ENCODE measurements at regions not wholly inside any gene's neighbourhood (a gene's known extent, or its start where the extent isn't known, plus 50 kb on each side); places are given as distances from the start of the nearest gene placed in this dataset.

DNA sequence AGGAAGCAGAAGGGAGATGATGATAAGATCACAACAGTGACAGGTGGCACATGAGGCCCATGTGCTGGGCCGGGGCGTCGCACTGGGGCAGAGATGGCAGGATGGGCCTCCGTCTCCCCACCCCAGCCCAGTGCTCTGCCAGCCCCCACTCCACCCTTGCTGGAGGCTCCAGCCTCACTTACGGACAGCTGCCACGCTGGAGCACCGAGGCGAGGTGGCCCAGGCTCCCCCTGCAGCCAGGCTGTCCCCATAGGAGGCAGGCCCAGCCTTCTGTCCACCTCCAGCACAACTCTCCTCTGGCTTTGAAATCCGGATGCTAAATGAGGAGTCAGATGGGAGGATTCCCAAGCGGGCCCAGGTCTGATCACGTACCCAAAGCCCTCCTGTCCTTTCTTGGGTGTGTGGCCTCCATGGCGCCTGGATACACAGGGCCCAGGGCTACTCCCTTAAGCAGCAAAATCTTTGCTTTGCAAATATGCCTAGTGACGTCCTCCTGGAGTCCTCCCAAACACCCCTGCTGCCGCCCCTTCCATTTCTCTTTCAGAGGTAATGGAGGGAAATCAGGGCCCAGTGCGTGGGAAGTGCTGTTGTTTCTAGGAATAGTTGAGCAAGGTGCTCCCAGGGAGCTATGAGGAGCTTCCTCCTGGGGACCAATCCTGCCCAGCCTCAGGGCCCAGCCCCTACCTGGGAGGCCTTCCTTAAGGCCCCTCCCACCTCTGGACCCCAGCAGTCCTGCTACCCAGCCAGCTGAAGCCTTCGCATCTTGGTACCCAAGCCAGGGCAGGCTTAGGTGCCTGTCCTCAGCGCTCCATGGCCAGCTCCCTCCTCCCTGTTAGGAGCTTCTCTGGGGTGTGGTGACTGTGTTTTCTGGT, 170.4 kb upstream of the MYCN start:
- H3K9ac ChIP-seq (ENCODE audit: low read depth, low read length) = no peak overlapping the region
- 88% methylated on average over 17 of the region's 17 CpGs for WGBS
- no peak overlapping the region for H3K4me3 ChIP-seq (ENCODE audit: low read length)
- no peaks in the 10 kb centered on the region for H3K9me3 ChIP-seq (ENCODE audit: insufficient read depth, low read depth, low read length)
- H3K27me3 ChIP-seq (ENCODE audit: insufficient read depth, low read length) = no peaks in the 10 kb centered on the region
- no peak overlapping the region for H3K27ac ChIP-seq (ENCODE audit: low read depth, low read length)
- no peaks in the 10 kb centered on the region for H3K36me3 ChIP-seq (ENCODE audit: insufficient read depth, low read length)
- no peaks in the 10 kb centered on the region for H3K4me1 ChIP-seq (ENCODE audit: insufficient read depth, low read length)

DNA sequence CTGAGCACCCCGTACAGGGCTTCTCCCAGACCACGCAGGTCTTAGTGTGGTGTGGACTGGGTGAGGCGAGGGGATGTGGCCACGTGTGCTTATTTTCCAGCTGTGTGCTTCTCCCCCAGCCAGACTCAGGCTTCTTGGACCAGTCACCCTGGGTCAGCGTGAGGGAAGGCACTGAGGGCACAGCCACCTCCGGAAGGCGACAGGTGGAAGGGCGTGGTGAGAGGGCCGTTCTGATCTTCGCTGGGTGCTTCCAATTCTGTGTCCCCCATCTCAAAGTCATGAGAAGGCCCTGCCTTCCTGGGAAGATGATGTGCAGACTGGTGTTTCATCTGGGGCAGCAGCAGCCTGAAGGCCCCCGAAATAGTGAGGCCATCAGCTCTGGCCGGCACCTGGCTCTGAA, 169.7 kb upstream of the MYCN start:
- H3K9me3 ChIP-seq (ENCODE audit: insufficient read depth, low read depth, low read length) = no peaks in the 10 kb centered on the region
- H3K4me3 ChIP-seq (ENCODE audit: low read length) = no peak overlapping the region
- 85% methylated on average over 12 of the region's 12 CpGs for WGBS
- H3K36me3 ChIP-seq (ENCODE audit: insufficient read depth, low read length) = no peaks in the 10 kb centered on the region
- H3K27me3 ChIP-seq (ENCODE audit: insufficient read depth, low read length) = no peaks in the 10 kb centered on the region
- H3K27ac ChIP-seq (ENCODE audit: low read depth, low read length) = no peak overlapping the region
- no peaks in the 10 kb centered on the region for H3K4me1 ChIP-seq (ENCODE audit: insufficient read depth, low read length)
- no peak overlapping the region for H3K9ac ChIP-seq (ENCODE audit: low read depth, low read length)

DNA sequence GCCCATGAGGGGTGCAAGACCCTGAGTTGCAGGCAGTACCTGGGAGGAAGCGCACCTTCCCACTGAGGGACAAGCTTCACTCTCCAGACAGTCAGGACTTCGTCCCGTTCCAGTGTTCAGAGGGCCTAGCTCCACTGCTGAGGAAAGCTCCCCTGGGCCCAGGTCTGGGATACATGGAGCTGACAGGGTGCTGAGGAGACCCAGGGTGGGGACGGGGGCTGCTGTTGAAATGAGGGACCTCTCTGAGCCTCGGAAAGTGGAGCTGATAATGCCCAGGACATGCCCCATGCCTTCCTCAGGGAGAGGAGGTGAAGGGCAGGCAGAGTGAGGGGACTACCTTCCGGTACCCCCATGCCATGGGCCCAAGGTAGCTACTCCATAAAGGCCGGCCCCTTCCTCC, 169.2 kb upstream of the MYCN start:
- no peaks in the 10 kb centered on the region for H3K27me3 ChIP-seq (ENCODE audit: insufficient read depth, low read length)
- H3K4me3 ChIP-seq (ENCODE audit: low read length) = no peak overlapping the region
- H3K4me1 ChIP-seq (ENCODE audit: insufficient read depth, low read length) = no peaks in the 10 kb centered on the region
- H3K9ac ChIP-seq (ENCODE audit: low read depth, low read length) = no peak overlapping the region
- no peaks in the 10 kb centered on the region for H3K36me3 ChIP-seq (ENCODE audit: insufficient read depth, low read length)
- no peaks in the 10 kb centered on the region for H3K9me3 ChIP-seq (ENCODE audit: insufficient read depth, low read depth, low read length)
- WGBS = 95% methylated on average over 6 of the region's 7 CpGs
- H3K27ac ChIP-seq (ENCODE audit: low read depth, low read length) = no peak overlapping the region

DNA sequence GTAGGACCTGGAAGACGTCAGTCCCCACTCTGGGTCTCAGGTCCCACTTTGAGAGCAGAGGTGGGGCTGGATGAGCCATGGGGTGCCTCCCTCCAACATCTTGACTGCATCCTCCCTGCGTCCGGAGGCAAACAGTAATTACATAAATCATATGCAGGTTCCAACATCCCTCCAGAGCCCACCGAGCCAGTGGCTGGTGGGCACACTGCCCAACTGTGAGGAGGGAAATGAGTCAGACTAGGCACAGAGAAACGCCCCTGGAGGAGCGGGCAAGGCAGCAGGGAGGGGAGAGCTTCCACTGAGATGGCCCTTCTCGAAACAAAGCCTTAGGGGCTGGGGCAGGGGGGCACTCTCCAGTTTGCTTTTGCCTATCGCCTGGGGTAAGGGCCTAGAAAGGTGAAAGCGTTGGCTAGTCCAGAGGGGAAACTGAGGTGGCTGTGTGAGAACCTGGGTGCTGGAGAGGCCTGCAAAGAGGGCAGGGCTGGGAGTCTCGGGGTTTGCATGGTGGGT, 168.2 kb upstream of the MYCN start:
- Histone ChIP-seq H3K4me3 (ENCODE audit: low read length) (no peak overlapping the region), H3K4me1 (ENCODE audit: insufficient read depth, low read length) (no peaks in the 10 kb centered on the region), H3K9me3 (ENCODE audit: insufficient read depth, low read depth, low read length) (no peaks in the 10 kb centered on the region), H3K9ac (ENCODE audit: low read depth, low read length) (no peak overlapping the region), H3K27me3 (ENCODE audit: insufficient read depth, low read length) (no peaks in the 10 kb centered on the region), H3K36me3 (ENCODE audit: insufficient read depth, low read length) (no peaks in the 10 kb centered on the region), H3K27ac (ENCODE audit: low read depth, low read length) (no peak overlapping the region)
- WGBS = 88% methylated on average over 9 of the region's 10 CpGs

DNA sequence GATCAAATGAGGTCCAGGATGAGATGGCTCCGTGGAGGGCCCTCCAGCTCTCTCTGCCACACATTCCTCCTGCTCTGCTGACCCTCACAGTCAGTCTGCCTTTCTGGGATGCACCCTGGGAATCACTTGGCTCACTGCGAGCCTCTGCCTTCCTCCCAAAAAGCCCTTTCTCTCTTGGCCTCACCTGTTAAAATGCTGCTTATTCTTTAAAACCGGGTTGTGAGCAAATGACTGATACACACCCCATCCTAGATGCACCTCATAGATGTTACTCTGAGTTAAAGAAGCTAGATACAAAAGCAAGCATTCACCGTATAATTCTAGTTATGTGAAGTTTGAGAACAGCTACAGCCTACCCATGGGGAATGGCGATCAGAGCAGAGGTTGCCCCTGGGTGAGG, 167.7 kb upstream of the MYCN start:
- no peaks in the 10 kb centered on the region for H3K36me3 ChIP-seq (ENCODE audit: insufficient read depth, low read length)
- no peak overlapping the region for H3K4me3 ChIP-seq (ENCODE audit: low read length)
- no peaks in the 10 kb centered on the region for H3K4me1 ChIP-seq (ENCODE audit: insufficient read depth, low read length)
- no peak overlapping the region for H3K9ac ChIP-seq (ENCODE audit: low read depth, low read length)
- H3K27ac ChIP-seq (ENCODE audit: low read depth, low read length) = no peak overlapping the region
- no peaks in the 10 kb centered on the region for H3K27me3 ChIP-seq (ENCODE audit: insufficient read depth, low read length)
- WGBS = 84% methylated on average over 5 of the region's 5 CpGs
- no peaks in the 10 kb centered on the region for H3K9me3 ChIP-seq (ENCODE audit: insufficient read depth, low read depth, low read length)

DNA sequence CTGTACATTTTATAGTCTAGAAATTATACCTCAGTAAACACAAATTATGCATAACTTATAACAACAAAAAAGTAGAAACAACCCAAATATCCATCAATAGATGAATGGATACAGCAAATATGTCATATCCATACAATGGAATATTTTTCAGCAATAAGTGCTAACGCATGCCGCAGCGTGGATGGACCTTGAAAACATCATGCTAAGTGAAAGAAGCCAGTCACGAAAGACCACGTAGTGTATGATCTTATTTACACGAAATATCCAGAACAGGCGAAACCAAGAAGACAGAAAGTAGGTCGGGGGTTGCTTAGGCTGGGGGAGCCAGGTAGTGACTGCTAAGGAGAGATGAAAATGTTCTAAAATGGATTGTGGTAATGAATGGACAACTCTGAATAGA, 167.1 kb upstream of the MYCN start:
- Histone ChIP-seq H3K4me3 (ENCODE audit: low read length) (no peak overlapping the region), H3K27ac (ENCODE audit: low read depth, low read length) (no peak overlapping the region), H3K27me3 (ENCODE audit: insufficient read depth, low read length) (no peaks in the 10 kb centered on the region), H3K9me3 (ENCODE audit: insufficient read depth, low read depth, low read length) (no peaks in the 10 kb centered on the region), H3K36me3 (ENCODE audit: insufficient read depth, low read length) (no peaks in the 10 kb centered on the region), H3K9ac (ENCODE audit: low read depth, low read length) (no peak overlapping the region), H3K4me1 (ENCODE audit: insufficient read depth, low read length) (no peaks in the 10 kb centered on the region)
- 96% methylated on average over 8 of the region's 8 CpGs for WGBS

GRCh38 chr2:15773846-15774245, 166.5 kb upstream of the MYCN start:
- 97% methylated on average over 5 of the region's 5 CpGs for WGBS
- H3K27ac ChIP-seq (ENCODE audit: low read depth, low read length) = no peak overlapping the region
- H3K36me3 ChIP-seq (ENCODE audit: insufficient read depth, low read length) = no peaks in the 10 kb centered on the region
- no peak overlapping the region for H3K4me3 ChIP-seq (ENCODE audit: low read length)
- H3K4me1 ChIP-seq (ENCODE audit: insufficient read depth, low read length) = no peaks in the 10 kb centered on the region
- no peaks in the 10 kb centered on the region for H3K9me3 ChIP-seq (ENCODE audit: insufficient read depth, low read depth, low read length)
- no peak overlapping the region for H3K9ac ChIP-seq (ENCODE audit: low read depth, low read length)
- no peaks in the 10 kb centered on the region for H3K27me3 ChIP-seq (ENCODE audit: insufficient read depth, low read length)

- Histone ChIP-seq H3K27me3 (ENCODE audit: insufficient read depth, low read length) (no peaks in the 10 kb centered on the region), H3K9me3 (ENCODE audit: insufficient read depth, low read depth, low read length) (no peaks in the 10 kb centered on the region), H3K36me3 (ENCODE audit: insufficient read depth, low read length) (no peaks in the 10 kb centered on the region), H3K4me3 (ENCODE audit: low read length) (no peak overlapping the region), H3K27ac (ENCODE audit: low read depth, low read length) (no peak overlapping the region), H3K9ac (ENCODE audit: low read depth, low read length) (no peak overlapping the region), H3K4me1 (ENCODE audit: insufficient read depth, low read length) (no peaks in the 10 kb centered on the region)
- 95% methylated on average over 3 of the region's 4 CpGs for WGBS
Observed at GRCh38 chr2:15775753-15776628, 164.4 kb upstream of the MYCN start.

DNA sequence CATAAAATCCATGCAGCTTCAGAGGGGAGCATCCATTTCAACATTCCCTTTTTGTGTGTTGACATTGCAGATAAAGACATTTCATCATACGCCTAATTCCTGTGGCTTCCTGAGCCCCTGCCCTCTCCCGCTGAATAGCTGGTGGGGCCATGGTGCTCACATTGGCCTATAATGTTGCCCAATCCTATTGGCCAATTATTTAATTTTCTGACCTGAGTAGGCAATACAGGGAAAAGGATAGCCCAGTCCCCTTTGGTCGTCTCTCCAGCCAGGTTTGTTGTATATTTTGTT, 163.8 kb upstream of the MYCN start:
- 90% methylated on average over 3 of the region's 3 CpGs for WGBS
- H3K27me3 ChIP-seq (ENCODE audit: insufficient read depth, low read length) = no peaks in the 10 kb centered on the region
- H3K9ac ChIP-seq (ENCODE audit: low read depth, low read length) = no peak overlapping the region
- no peak overlapping the region for H3K4me3 ChIP-seq (ENCODE audit: low read length)
- no peaks in the 10 kb centered on the region for H3K9me3 ChIP-seq (ENCODE audit: insufficient read depth, low read depth, low read length)
- H3K27ac ChIP-seq (ENCODE audit: low read depth, low read length) = no peak overlapping the region
- H3K36me3 ChIP-seq (ENCODE audit: insufficient read depth, low read length) = no peaks in the 10 kb centered on the region
- H3K4me1 ChIP-seq (ENCODE audit: insufficient read depth, low read length) = no peaks in the 10 kb centered on the region

GRCh38 chr2:15776992-15777702, 163.2 kb upstream of the MYCN start:
- Histone ChIP-seq H3K9me3 (ENCODE audit: insufficient read depth, low read depth, low read length) (no peaks in the 10 kb centered on the region), H3K27ac (ENCODE audit: low read depth, low read length) (no peak overlapping the region), H3K9ac (ENCODE audit: low read depth, low read length) (no peak overlapping the region), H3K27me3 (ENCODE audit: insufficient read depth, low read length) (no peaks in the 10 kb centered on the region), H3K4me3 (ENCODE audit: low read length) (no peak overlapping the region), H3K36me3 (ENCODE audit: insufficient read depth, low read length) (no peaks in the 10 kb centered on the region), H3K4me1 (ENCODE audit: insufficient read depth, low read length) (no peaks in the 10 kb centered on the region)
- WGBS = 97% methylated on average over 5 of the region's 5 CpGs

GRCh38 chr2:15777795-15778371, 162.5 kb upstream of the MYCN start:
- no peaks in the 10 kb centered on the region for H3K4me1 ChIP-seq (ENCODE audit: insufficient read depth, low read length)
- H3K27ac ChIP-seq (ENCODE audit: low read depth, low read length) = no peak overlapping the region
- H3K36me3 ChIP-seq (ENCODE audit: insufficient read depth, low read length) = no peaks in the 10 kb centered on the region
- 97% methylated on average over 5 of the region's 6 CpGs for WGBS
- H3K4me3 ChIP-seq (ENCODE audit: low read length) = no peak overlapping the region
- H3K9ac ChIP-seq (ENCODE audit: low read depth, low read length) = no peak overlapping the region
- H3K27me3 ChIP-seq (ENCODE audit: insufficient read depth, low read length) = no peaks in the 10 kb centered on the region
- no peaks in the 10 kb centered on the region for H3K9me3 ChIP-seq (ENCODE audit: insufficient read depth, low read depth, low read length)

Data from HUES64 (cell line).